Liver (tissue), 8 donors: ENCODE measurements at regions not wholly inside any gene's neighbourhood (a gene's known extent, or its start where the extent isn't known, plus 50 kb on each side); places are given as distances from the start of the nearest gene placed in this dataset.

Experiments
- DNase-seq: peaks from one replicate; pipeline ENCODE4 v3.0.0-alpha.2; 2017; ENCODE audit warnings: low spot score
- H3K27ac ChIP-seq, 2 donors: one replicate each; pipeline ENCODE4 v1.7.0; 2013; ENCODE audit warnings: inconsistent platforms in 2 of 2, low read length in 2 of 2, control low read depth in 1 of 2, low read depth in 1 of 2, mild to moderate bottlenecking in 1 of 2
- H3K27me3 ChIP-seq, 4 donors: one replicate each; pipeline versions ENCODE4 v1.6.1 to v1.7.0; 2013; ENCODE audit warnings: low read length in 3 of 4, inconsistent platforms in 1 of 4, mild to moderate bottlenecking in 1 of 4, moderate library complexity in 1 of 4; ENCODE audit not compliant: control insufficient read depth in 4 of 4, insufficient read depth in 4 of 4
- H3K36me3 ChIP-seq, 4 donors: one replicate each; pipeline versions ENCODE4 v1.6.1 to v1.7.0; 2013; ENCODE audit warnings: low read length in 3 of 4, mild to moderate bottlenecking in 3 of 4, low read depth in 1 of 4, moderate library complexity in 1 of 4; ENCODE audit not compliant: control insufficient read depth in 4 of 4, insufficient read depth in 3 of 4
- H3K4me1 ChIP-seq, 4 donors: one replicate each; pipeline versions ENCODE4 v1.6.1 to v1.7.0; 2013; ENCODE audit warnings: low read length in 3 of 4, mild to moderate bottlenecking in 3 of 4, moderate library complexity in 1 of 4; ENCODE audit not compliant: control insufficient read depth in 4 of 4, insufficient read depth in 4 of 4
- H3K4me3 ChIP-seq, 3 donors: one replicate each; pipeline versions ENCODE4 v1.6.1 to v1.7.0; 2013; ENCODE audit warnings: low read length in 3 of 3, control low read depth in 1 of 3, low read depth in 1 of 3, mild to moderate bottlenecking in 1 of 3
- H3K9ac ChIP-seq, 2 donors: one replicate each; pipeline ENCODE4 v1.7.0; 2013; ENCODE audit warnings: low read length in 2 of 2, mild to moderate bottlenecking in 2 of 2, moderate library complexity in 2 of 2, control low read depth in 1 of 2, low read depth in 1 of 2
- H3K9me3 ChIP-seq, 4 donors: one replicate each; pipeline versions ENCODE4 v1.6.1 to v1.7.0; 2013; ENCODE audit warnings: low read length in 3 of 4; ENCODE audit not compliant: control insufficient read depth in 4 of 4
- ATF3 ChIP-seq: IDR thresholded peaks from 2 replicates; pipeline ENCODE4 v1.6.1; 2016; ENCODE audit warnings: antibody characterized with exemption
- CTCF ChIP-seq: fragments of 150-350 bp; IDR thresholded peaks from 2 replicates; pipeline ENCODE4 v1.5.1; 2017; ENCODE audit warnings: improper control_type of control experiment, low read depth, low read length; ENCODE audit not compliant: missing input control
- EGR1 ChIP-seq, 2 donors: IDR thresholded peaks; 2 replicates each; pipeline ENCODE4 v1.6.1; 2016 to 2018; ENCODE audit warnings: antibody characterized with exemption in 2 of 2, low read depth in 2 of 2
- FOXA1 ChIP-seq: IDR thresholded peaks from 2 replicates; pipeline ENCODE4 v1.6.1; 2016; ENCODE audit warnings: antibody characterized with exemption
- FOXA2 ChIP-seq: IDR thresholded peaks from 2 replicates; pipeline ENCODE4 v1.6.1; 2016; ENCODE audit warnings: antibody characterized with exemption
- GABPA ChIP-seq, 2 donors: IDR thresholded peaks in 1 of 2; conservative IDR thresholded peaks in 1 of 2; 2 replicates each; pipeline ENCODE4 v1.6.1; 2016; ENCODE audit warnings: antibody characterized with exemption in 2 of 2, mild to moderate bottlenecking in 1 of 2, moderate library complexity in 1 of 2
- HNF4A ChIP-seq, 2 donors: conservative IDR thresholded peaks; 2 replicates each; pipeline ENCODE4 v1.6.1; 2016; ENCODE audit warnings: antibody characterized with exemption in 2 of 2, mild to moderate bottlenecking in 2 of 2
- HNF4G ChIP-seq: IDR thresholded peaks from 2 replicates; pipeline ENCODE4 v1.6.1; 2016; ENCODE audit warnings: antibody characterized with exemption
- JUND ChIP-seq, 2 donors: IDR thresholded peaks; 2 replicates each; pipeline ENCODE4 v1.6.1; 2016; ENCODE audit warnings: antibody characterized with exemption in 2 of 2
- MAX ChIP-seq: IDR thresholded peaks from 2 replicates; pipeline ENCODE4 v1.6.1; 2016; ENCODE audit warnings: antibody characterized with exemption
- NR2F2 ChIP-seq: IDR thresholded peaks from 2 replicates; pipeline ENCODE4 v1.6.1; 2016; ENCODE audit warnings: antibody characterized with exemption
- RAD21 ChIP-seq, 2 donors: IDR thresholded peaks; 2 replicates each; pipeline ENCODE4 v1.6.1; 2016; ENCODE audit warnings: antibody characterized with exemption in 2 of 2, mild to moderate bottlenecking in 2 of 2
- REST ChIP-seq: IDR thresholded peaks from 2 replicates; pipeline ENCODE4 v1.6.1; 2016; ENCODE audit warnings: antibody characterized with exemption, mild to moderate bottlenecking
- RXRA ChIP-seq, 2 donors: IDR thresholded peaks; 2 replicates each; pipeline ENCODE4 v1.6.1; 2017 to 2018; ENCODE audit warnings: antibody characterized with exemption in 2 of 2, mild to moderate bottlenecking in 1 of 2
- SP1 ChIP-seq: IDR thresholded peaks from 2 replicates; pipeline ENCODE4 v1.6.1; 2018; ENCODE audit warnings: antibody characterized with exemption, mild to moderate bottlenecking
- TAF1 ChIP-seq: conservative IDR thresholded peaks from 2 replicates; pipeline ENCODE4 v1.6.1; 2016; ENCODE audit warnings: antibody characterized with exemption, mild to moderate bottlenecking
- YY1 ChIP-seq: IDR thresholded peaks from 2 replicates; pipeline ENCODE4 v1.6.1; 2016; ENCODE audit warnings: antibody characterized with exemption, mild to moderate bottlenecking
- ZBTB33 ChIP-seq: IDR thresholded peaks from 2 replicates; pipeline ENCODE4 v1.6.1; 2016; ENCODE audit warnings: antibody characterized with exemption
- whole genome bisulfite sequencing: extraction: QIAGEN DNeasy Blood & Tissue Kit; methylation state at CpG from one replicate; pipeline ENCODE4 v1.1.7; 2013; 5-methylcytosine and 5-hydroxymethylcytosine counted together
- donor health status: healthy.
- donor health status: healthy.
- donor health status: healthy.
- donor health status: healthy.
- donor health status: healthy.

- TF ChIP-seq JUND (IDR thresholded peaks at IDR 0.05): no peak
- no peak for TF ChIP-seq HNF4G
- TF ChIP-seq ATF3: no peak
- TF ChIP-seq NR2F2: no peak
- no peak for TF ChIP-seq EGR1 (IDR thresholded peaks at IDR 0.05; ENCODE audit: low read depth in 2 of 2)
- TF ChIP-seq HNF4A (conservative IDR thresholded peaks at IDR 0.05): no peak
- TF ChIP-seq MAX: no peak
- no peak for TF ChIP-seq FOXA2
- TF ChIP-seq RAD21 (IDR thresholded peaks at IDR 0.05): no peak
- no peak for TF ChIP-seq TAF1
- no peak for TF ChIP-seq CTCF
- no peak for TF ChIP-seq GABPA (IDR thresholded peaks at IDR 0.05 in 1 of 2, conservative IDR thresholded peaks at IDR 0.05 in 1 of 2)
- no peak for TF ChIP-seq ZBTB33
- no peak for TF ChIP-seq RXRA (IDR thresholded peaks at IDR 0.05)
- no peaks in the 10 kb centered on the region for H3K27me3 ChIP-seq
- no peaks in the 10 kb centered on the region for H3K36me3 ChIP-seq
- no peak overlapping the region for H3K27ac ChIP-seq
- DNase-seq: no peak
- H3K4me1 ChIP-seq: no peaks in the 10 kb centered on the region
- H3K4me3 ChIP-seq: no peak overlapping the region
- H3K9ac ChIP-seq: no peak overlapping the region
- no peaks in the 10 kb centered on the region for H3K9me3 ChIP-seq
- 73% methylated on average over 3 of the region's 3 CpGs for WGBS
Measured at GRCh38 chr5:20660588-20660987, 672.6 kb upstream of the CDH18 start.

- no peak for TF ChIP-seq ATF3
- no peak for TF ChIP-seq RAD21 (IDR thresholded peaks at IDR 0.05)
- TF ChIP-seq ZBTB33: no peak
- TF ChIP-seq EGR1 (IDR thresholded peaks at IDR 0.05; ENCODE audit: low read depth in 2 of 2): no peak
- no peak for TF ChIP-seq YY1
- no peak for TF ChIP-seq FOXA2
- TF ChIP-seq NR2F2: no peak
- no peak for TF ChIP-seq FOXA1
- no peak for TF ChIP-seq HNF4A (conservative IDR thresholded peaks at IDR 0.05)
- no peak for TF ChIP-seq RXRA (IDR thresholded peaks at IDR 0.05)
- no peak for TF ChIP-seq MAX
- no peak for TF ChIP-seq CTCF
- TF ChIP-seq TAF1: no peak
- no peak for TF ChIP-seq HNF4G
- no peak for TF ChIP-seq GABPA (IDR thresholded peaks at IDR 0.05 in 1 of 2, conservative IDR thresholded peaks at IDR 0.05 in 1 of 2)
- no peak for TF ChIP-seq SP1
- no peak for TF ChIP-seq REST
- TF ChIP-seq JUND (IDR thresholded peaks at IDR 0.05): no peak
- no peak overlapping the region for H3K27ac ChIP-seq
- H3K36me3 ChIP-seq: no peaks in the 10 kb centered on the region
- no peaks in the 10 kb centered on the region for H3K4me1 ChIP-seq
- H3K9ac ChIP-seq: no peak overlapping the region
- DNase-seq: no peak
- no peaks in the 10 kb centered on the region for H3K9me3 ChIP-seq
- no peak overlapping the region for H3K4me3 ChIP-seq
- no peaks in the 10 kb centered on the region for H3K27me3 ChIP-seq
Measured at GRCh38 chr5:20656262-20656661, 668.3 kb upstream of the CDH18 start.
